ENCODE measurements at regions not wholly inside any gene's neighbourhood (a gene's known extent, or its start where the extent isn't known, plus 50 kb on each side); places are given as distances from the start of the nearest gene placed in this dataset.

- TF ChIP-seq BHLHE40 (IDR thresholded peaks at IDR 0.05; ENCODE audit: low read depth, low read length): no peak
- TF ChIP-seq RFX5 (IDR thresholded peaks at IDR 0.05; ENCODE audit: low read depth, low read length): no peak
- TF ChIP-seq, protein P1, sequence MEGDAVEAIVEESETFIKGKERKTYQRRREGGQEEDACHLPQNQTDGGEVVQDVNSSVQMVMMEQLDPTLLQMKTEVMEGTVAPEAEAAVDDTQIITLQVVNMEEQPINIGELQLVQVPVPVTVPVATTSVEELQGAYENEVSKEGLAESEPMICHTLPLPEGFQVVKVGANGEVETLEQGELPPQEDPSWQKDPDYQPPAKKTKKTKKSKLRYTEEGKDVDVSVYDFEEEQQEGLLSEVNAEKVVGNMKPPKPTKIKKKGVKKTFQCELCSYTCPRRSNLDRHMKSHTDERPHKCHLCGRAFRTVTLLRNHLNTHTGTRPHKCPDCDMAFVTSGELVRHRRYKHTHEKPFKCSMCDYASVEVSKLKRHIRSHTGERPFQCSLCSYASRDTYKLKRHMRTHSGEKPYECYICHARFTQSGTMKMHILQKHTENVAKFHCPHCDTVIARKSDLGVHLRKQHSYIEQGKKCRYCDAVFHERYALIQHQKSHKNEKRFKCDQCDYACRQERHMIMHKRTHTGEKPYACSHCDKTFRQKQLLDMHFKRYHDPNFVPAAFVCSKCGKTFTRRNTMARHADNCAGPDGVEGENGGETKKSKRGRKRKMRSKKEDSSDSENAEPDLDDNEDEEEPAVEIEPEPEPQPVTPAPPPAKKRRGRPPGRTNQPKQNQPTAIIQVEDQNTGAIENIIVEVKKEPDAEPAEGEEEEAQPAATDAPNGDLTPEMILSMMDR (conservative IDR thresholded peaks at IDR 0.05; ENCODE audit: low read depth, low read length): no peak
- TF ChIP-seq POLR2A (IDR thresholded peaks at IDR 0.05; ENCODE audit: low read depth, low read length): no peak
- TF ChIP-seq USF2 (IDR thresholded peaks at IDR 0.05; ENCODE audit: low read depth, low read length): no peak
- no peak for TF ChIP-seq MXI1 (IDR thresholded peaks at IDR 0.05; ENCODE audit: borderline replicate concordance, low read depth, low read length)
These were observed 844.0 kb downstream of the TBC1D22A start for GRCh38 chr22:47606426-47606825.

Data from IMR-90 (cell line).